B cell (primary cell): ENCODE measurements at regions not wholly inside any gene's neighbourhood (a gene's known extent, or its start where the extent isn't known, plus 50 kb on each side); places are given as distances from the start of the nearest gene placed in this dataset.

Source experiments
- CTCF ChIP-seq: fragments of 200-600 bp; IDR thresholded peaks from one replicate; pipeline ENCODE4 v1.8.0; 2022; ENCODE audit warnings: antibody characterized with exemption, mild to moderate bottlenecking
- EZH2 ChIP-seq: IDR thresholded peaks from 2 replicates; pipeline ENCODE4 v1.6.1; 2012; ENCODE audit warnings: borderline replicate concordance, low read depth, mild to moderate bottlenecking, moderate library complexity, low read length; ENCODE audit not compliant: insufficient read depth, poor library complexity, severe bottlenecking

GRCh38 chr15:56797720-56798275 lies 64.5 kb upstream of the ZNF280D start:
- TF ChIP-seq CTCF = no peak
- no peak for TF ChIP-seq EZH2
